HepG2 (cell line): ENCODE measurements at regions not wholly inside any gene's neighbourhood (a gene's known extent, or its start where the extent isn't known, plus 50 kb on each side); places are given as distances from the start of the nearest gene placed in this dataset.

Experiments used
- CEBPG ChIP-seq: IDR thresholded peaks from 2 replicates; pipeline ENCODE4 v1.6.1; 2016
- HIVEP1 ChIP-seq: sonication (generic); formaldehyde crosslinking; IDR thresholded peaks from 2 replicates; pipeline ENCODE4 v1.4.0; 2020; ENCODE audit warnings: mild to moderate bottlenecking, missing genetic modification reagents
- MIXL1 ChIP-seq: IDR thresholded peaks from 2 replicates; pipeline ENCODE4 v1.6.1; 2016
- MTA3 ChIP-seq: sonication (generic); formaldehyde crosslinking; IDR thresholded peaks from 2 replicates; pipeline ENCODE4 v1.4.0; 2020; ENCODE audit warnings: missing genetic modification reagents
- POLR2A ChIP-seq, 2 experiments: IDR thresholded peaks; 2 replicates each; pipeline ENCODE4 v1.6.1; 2011; ENCODE audit warnings: low read depth in 2 of 2, low read length in 2 of 2, mild to moderate bottlenecking in 1 of 2, moderate library complexity in 1 of 2; ENCODE audit not compliant: insufficient read depth in 1 of 2
- POLR2AphosphoS2 ChIP-seq: IDR thresholded peaks from 2 replicates; pipeline ENCODE4 v1.6.1; 2011; ENCODE audit warnings: low read depth, low read length, improper control_type of control experiment
- SIN3A ChIP-seq: IDR thresholded peaks from 2 replicates; pipeline ENCODE4 v1.6.1; 2011; ENCODE audit warnings: low read depth, mild to moderate bottlenecking, control low read depth, low read length, borderline replicate concordance
- ZNF550 ChIP-seq: sonication (generic); formaldehyde crosslinking; IDR thresholded peaks from 2 replicates; pipeline ENCODE4 v1.4.0; 2020; ENCODE audit warnings: mild to moderate bottlenecking, missing genetic modification reagents, borderline replicate concordance
- TF ChIP-seq, protein P1 (sequence below), 2 experiments: sonication (generic) in 1 of 2; formaldehyde crosslinking in 1 of 2; IDR thresholded peaks; 2 replicates each; pipeline versions ENCODE4 v1.5.1 to v1.6.1; 2011 to 2020; ENCODE audit warnings: borderline replicate concordance in 1 of 2, low read depth in 1 of 2, low read length in 1 of 2, mild to moderate bottlenecking in 1 of 2, missing genetic modification reagents in 1 of 2, moderate library complexity in 1 of 2
- TF ChIP-seq, protein P2 (sequence below): sonication (generic); formaldehyde crosslinking; IDR thresholded peaks from 2 replicates; pipeline ENCODE4 v1.5.0; 2020; ENCODE audit warnings: mild to moderate bottlenecking, missing genetic modification reagents, moderate library complexity
- TF ChIP-seq, protein P3 (sequence below): sonication (generic); formaldehyde crosslinking; IDR thresholded peaks from 2 replicates; pipeline ENCODE4 v1.4.0; 2020; ENCODE audit warnings: missing genetic modification reagents
- TF ChIP-seq, protein P4 (sequence below): sonication (generic); formaldehyde crosslinking; IDR thresholded peaks from 2 replicates; pipeline ENCODE4 v1.5.1; 2020; ENCODE audit warnings: mild to moderate bottlenecking, moderate library complexity, missing genetic modification reagents

DNA sequence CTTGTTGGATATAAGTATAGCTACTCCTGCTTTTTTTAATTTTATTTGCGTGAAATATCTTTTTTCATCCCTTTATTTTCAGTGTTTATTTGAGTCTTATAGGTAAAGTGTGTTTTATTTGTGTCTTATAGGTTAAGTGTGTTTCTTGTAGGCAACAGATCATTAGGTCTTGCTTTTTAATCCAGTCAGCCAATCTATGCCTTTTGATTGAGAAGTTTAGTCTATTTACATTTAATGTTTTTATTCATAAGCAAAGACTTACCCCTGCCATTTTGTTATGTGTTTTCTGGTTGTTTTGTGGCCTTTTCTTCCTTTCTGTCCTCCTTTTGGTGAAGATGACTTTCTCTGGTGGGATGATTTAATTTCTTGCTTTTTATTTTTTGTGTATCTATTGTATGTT lies 232.0 kb downstream of the RAP2B start:
- no peak for TF ChIP-seq MIXL1 (CRISPR knock-in tag)
- no peak for TF ChIP-seq CEBPG
- no peak for TF ChIP-seq SIN3A
- no peak for TF ChIP-seq HIVEP1 (CRISPR knock-in tag)
- TF ChIP-seq, protein P1, sequence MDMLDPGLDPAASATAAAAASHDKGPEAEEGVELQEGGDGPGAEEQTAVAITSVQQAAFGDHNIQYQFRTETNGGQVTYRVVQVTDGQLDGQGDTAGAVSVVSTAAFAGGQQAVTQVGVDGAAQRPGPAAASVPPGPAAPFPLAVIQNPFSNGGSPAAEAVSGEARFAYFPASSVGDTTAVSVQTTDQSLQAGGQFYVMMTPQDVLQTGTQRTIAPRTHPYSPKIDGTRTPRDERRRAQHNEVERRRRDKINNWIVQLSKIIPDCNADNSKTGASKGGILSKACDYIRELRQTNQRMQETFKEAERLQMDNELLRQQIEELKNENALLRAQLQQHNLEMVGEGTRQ (IDR thresholded peaks at IDR 0.05; ENCODE audit: low read depth, low read length): no peak
- TF ChIP-seq, protein P1 (CRISPR knock-in tag; IDR thresholded peaks at IDR 0.05; ENCODE audit: borderline replicate concordance): no peak
- TF ChIP-seq MTA3 (CRISPR knock-in tag): no peak
- TF ChIP-seq, protein P2, sequence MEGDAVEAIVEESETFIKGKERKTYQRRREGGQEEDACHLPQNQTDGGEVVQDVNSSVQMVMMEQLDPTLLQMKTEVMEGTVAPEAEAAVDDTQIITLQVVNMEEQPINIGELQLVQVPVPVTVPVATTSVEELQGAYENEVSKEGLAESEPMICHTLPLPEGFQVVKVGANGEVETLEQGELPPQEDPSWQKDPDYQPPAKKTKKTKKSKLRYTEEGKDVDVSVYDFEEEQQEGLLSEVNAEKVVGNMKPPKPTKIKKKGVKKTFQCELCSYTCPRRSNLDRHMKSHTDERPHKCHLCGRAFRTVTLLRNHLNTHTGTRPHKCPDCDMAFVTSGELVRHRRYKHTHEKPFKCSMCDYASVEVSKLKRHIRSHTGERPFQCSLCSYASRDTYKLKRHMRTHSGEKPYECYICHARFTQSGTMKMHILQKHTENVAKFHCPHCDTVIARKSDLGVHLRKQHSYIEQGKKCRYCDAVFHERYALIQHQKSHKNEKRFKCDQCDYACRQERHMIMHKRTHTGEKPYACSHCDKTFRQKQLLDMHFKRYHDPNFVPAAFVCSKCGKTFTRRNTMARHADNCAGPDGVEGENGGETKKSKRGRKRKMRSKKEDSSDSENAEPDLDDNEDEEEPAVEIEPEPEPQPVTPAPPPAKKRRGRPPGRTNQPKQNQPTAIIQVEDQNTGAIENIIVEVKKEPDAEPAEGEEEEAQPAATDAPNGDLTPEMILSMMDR: no peak
- TF ChIP-seq, protein P3, sequence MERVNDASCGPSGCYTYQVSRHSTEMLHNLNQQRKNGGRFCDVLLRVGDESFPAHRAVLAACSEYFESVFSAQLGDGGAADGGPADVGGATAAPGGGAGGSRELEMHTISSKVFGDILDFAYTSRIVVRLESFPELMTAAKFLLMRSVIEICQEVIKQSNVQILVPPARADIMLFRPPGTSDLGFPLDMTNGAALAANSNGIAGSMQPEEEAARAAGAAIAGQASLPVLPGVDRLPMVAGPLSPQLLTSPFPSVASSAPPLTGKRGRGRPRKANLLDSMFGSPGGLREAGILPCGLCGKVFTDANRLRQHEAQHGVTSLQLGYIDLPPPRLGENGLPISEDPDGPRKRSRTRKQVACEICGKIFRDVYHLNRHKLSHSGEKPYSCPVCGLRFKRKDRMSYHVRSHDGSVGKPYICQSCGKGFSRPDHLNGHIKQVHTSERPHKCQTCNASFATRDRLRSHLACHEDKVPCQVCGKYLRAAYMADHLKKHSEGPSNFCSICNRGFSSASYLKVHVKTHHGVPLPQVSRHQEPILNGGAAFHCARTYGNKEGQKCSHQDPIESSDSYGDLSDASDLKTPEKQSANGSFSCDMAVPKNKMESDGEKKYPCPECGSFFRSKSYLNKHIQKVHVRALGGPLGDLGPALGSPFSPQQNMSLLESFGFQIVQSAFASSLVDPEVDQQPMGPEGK (CRISPR knock-in tag): no peak
- TF ChIP-seq ZNF550 (CRISPR knock-in tag): no peak
- TF ChIP-seq, protein P4, sequence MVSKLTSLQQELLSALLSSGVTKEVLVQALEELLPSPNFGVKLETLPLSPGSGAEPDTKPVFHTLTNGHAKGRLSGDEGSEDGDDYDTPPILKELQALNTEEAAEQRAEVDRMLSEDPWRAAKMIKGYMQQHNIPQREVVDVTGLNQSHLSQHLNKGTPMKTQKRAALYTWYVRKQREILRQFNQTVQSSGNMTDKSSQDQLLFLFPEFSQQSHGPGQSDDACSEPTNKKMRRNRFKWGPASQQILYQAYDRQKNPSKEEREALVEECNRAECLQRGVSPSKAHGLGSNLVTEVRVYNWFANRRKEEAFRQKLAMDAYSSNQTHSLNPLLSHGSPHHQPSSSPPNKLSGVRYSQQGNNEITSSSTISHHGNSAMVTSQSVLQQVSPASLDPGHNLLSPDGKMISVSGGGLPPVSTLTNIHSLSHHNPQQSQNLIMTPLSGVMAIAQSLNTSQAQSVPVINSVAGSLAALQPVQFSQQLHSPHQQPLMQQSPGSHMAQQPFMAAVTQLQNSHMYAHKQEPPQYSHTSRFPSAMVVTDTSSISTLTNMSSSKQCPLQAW (CRISPR knock-in tag): no peak
- TF ChIP-seq POLR2A (IDR thresholded peaks at IDR 0.05; ENCODE audit: insufficient read depth in 1 of 2, low read depth in 2 of 2, low read length in 2 of 2): no peak
- TF ChIP-seq POLR2AphosphoS2: no peak
